DMS53 (cell line): ENCODE measurements at regions not wholly inside any gene's neighbourhood (a gene's known extent, or its start where the extent isn't known, plus 50 kb on each side); places are given as distances from the start of the nearest gene placed in this dataset.

Source experiments
- DNase-seq: peaks from one replicate; lab custom pipeline; 2025; lab: John Stamatoyannopoulos, UW

DNA sequence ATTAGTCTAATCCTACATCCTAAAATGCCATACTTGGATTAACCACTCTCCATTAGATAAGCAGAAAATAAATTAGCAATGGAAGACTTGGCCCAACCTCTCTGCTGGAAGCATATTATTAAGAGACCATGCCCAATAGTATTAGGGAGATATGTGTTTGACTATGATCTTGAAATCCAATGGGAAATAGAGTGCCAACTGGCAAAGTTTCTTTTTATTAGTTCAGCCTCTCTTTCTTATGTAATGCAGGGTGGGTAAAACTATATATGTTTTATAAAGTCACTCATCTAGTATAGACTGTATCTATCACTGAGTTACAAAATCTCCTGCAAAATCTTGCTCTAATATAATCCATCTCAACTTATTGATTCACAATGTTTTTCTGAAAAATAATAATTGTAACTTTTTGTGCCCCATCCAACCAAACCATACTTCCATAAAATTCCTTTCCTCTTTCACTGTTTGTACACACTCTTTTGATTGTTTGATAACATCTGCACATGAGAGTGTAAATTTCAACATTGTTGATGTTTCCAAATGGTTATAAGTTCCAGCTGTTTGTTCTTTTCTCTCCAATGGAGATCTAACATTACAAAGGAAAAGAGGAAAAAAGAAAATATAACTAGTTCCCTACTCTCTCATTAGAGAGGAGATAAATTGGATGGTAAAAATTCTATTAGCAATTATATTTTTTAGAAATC, 408.1 kb upstream of the ADGRL2 start:
- DNase-seq = no peak

GRCh38 chr1:81391125-81391828, 409.5 kb upstream of the ADGRL2 start:
- DNase-seq = peak; percentile 50

DNA sequence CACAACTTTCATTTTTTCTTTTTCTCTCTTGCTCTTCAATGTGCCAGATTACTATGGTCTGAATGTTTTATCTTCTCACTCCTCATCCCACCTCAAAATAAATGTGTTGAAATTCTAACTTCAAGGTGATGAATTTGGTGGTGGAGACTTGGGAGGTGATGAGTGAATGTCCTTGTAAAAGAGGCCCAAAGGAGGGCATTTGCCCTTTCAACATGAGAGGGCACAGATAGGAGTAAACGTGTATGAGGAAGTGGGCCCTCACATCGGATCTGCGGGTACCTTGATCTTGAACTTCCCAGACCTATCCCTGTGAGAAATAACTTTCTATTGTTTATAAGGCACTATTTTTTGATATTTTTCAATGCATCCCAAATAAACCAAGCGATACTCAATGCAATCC, 412.3 kb upstream of the ADGRL2 start:
- no peak for DNase-seq

DNA sequence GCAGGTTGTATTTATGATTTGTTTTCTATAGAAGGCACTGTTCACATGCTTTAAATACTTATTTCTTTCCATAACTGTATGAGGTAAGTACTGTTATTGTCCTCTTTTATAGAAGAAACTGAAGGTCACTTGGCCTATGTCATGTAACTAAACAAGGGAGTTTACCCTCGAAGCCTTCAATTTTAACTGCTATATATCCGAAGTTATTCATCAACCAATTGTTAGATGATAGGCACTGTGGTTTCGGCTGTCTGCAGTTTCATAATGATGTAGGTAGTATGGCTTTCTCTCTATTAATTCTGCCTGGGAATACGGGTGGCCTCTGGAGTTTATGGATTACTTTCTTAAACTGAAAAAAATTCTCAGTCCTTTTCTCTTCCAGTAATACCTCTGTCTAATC, 413.3 kb upstream of the ADGRL2 start:
- DNase-seq = no peak

- no peak for DNase-seq
Measured at GRCh38 chr1:81382561-81382960, 418.2 kb upstream of the ADGRL2 start.

GRCh38 chr1:81381881-81382280, 418.9 kb upstream of the ADGRL2 start:
- DNase-seq = no peak

GRCh38 chr1:81380436-81380835, 420.3 kb upstream of the ADGRL2 start:
- DNase-seq = no peak

- no peak for DNase-seq
Measured at GRCh38 chr1:81379430-81379829, 421.3 kb upstream of the ADGRL2 start.

DNA sequence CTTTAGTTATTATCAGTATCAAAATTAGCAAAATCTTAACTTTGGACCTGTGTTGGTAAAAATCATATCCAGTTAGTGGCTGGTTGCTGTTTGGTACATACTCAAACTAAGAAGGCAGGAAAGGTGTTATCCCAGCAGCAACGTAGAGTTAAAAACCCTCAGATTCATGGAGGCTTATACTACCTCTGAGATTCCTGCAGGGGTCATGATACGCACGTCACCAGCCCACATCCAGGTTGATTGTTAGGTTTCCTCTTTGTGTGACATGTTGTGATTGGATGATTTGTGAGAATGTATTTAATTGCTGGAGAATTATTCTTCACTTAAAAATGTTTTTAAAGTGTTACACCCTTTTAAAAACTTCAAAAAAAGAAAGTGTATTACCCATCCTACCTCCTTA, 423.3 kb upstream of the ADGRL2 start:
- DNase-seq = peak; percentile 21

- DNase-seq = no peak
Measured at GRCh38 chr1:81375884-81376548, 424.7 kb upstream of the ADGRL2 start.

DNA sequence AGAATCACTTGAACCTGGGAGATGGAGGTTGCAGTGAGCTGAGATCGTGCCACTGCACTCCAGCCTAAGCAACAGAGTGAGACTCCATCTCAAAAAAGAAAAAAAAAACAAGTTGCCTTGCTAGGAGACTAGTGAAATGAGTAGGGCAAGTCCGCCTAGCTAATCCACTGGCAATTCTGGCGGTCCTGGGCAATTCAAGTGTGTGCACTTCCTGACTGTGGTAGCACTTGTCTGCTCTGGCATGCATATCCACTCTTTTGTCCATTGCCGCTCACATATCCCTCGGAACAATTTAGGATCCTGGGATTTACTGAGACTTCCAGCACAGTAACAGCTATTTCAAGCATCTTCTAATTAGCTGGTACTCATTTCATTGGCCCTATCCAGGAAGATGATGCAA, 426.3 kb upstream of the ADGRL2 start:
- peak; percentile 60 for DNase-seq

DNA sequence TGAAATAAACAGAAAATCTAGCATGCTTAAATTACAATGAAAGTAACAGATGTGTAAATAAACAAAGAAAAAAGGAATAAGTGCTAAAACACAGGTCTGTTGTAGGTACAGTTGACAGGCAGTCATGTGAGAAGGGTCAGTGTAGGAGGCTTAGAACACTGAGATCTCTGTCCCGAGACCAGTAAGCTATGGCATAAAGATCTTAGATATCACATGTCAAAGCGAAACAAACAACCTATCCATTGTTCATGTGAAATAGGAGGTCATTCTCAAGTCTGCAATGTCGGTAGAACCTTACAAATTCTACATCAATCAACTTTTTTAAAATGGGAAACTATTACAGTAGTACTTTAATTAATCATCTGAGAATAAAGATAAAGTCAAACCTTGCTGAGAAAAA, 428.9 kb upstream of the ADGRL2 start:
- no peak for DNase-seq

DNA sequence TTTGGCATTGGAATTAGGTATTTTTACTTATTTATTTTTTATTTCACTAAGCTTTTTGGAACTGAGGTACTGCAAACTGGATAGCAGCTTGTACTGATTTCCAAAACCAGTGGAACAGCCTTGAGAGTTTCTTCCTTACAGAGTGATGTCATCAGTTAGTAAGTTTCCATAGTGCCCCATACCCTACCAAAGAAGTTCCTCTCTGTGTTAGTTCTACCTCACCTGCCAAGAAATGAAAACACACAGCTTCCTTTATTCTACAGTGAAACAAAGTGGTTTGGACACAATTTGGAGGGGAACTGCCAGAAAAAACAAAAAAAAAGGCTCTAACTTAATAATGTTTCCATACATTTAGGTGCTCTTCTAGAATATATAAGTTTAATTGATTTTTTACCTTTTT, 430.9 kb upstream of the ADGRL2 start:
- DNase-seq = no peak

- no peak for DNase-seq
Measured at GRCh38 chr1:81366173-81366572, 434.6 kb upstream of the ADGRL2 start.

DNA sequence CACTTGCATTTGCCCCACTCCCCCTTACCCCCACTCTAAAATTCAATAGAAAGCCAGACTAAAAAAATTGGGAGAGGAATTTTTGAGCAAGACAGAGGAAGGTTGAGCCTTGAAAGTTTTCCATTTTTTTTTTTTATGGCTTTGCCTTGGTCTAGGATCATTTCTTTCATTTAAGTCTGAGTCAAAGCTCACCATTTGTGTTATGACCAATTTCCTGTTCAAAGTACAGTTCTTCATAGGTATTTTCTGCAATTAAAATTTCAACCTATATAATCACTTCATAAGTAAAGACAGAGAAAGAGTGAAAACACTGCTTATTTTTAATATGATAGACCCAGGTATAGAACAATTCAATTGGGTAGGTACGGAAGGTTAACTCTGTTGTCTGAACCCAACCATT, 436.6 kb upstream of the ADGRL2 start:
- DNase-seq = no peak

GRCh38 chr1:81358151-81358550, 442.6 kb upstream of the ADGRL2 start:
- DNase-seq = no peak

GRCh38 chr1:81351864-81352263, 448.9 kb upstream of the ADGRL2 start:
- DNase-seq = no peak

DNA sequence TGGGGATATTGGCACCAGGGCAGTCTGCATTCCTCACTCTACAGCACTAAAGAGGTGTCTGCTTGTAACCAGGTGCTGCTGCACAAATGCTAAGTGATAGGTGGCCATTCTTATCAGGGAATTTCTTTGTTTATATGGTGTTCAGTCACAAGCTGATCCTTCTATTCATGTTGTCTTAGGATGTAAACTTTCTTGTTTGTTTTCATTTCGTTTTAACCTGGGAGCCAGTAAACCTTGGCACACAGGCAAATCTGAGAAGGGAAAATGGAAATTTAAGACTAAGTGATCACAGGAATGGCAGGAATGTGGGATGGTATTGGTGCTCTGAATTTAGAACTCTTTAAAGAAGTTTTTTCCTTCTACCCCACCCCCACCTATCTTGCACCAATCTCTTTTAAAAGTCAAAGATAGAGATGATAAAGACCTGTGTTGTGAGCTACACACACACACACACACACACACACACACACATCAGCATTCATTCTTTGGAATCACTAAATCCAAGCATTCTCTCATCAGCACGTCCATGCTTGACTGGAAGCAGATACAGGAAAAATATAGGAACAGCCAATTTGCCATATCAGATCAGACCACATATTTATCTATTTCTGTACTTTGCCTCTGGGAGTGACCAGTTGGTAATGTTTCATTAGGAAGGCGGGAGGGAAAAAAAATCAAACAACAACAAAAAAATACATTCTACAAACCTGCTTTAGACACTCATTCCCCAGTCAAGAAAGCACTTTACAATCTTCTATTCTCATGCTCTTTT, 451.4 kb upstream of the ADGRL2 start:
- DNase-seq = no peak

DNA sequence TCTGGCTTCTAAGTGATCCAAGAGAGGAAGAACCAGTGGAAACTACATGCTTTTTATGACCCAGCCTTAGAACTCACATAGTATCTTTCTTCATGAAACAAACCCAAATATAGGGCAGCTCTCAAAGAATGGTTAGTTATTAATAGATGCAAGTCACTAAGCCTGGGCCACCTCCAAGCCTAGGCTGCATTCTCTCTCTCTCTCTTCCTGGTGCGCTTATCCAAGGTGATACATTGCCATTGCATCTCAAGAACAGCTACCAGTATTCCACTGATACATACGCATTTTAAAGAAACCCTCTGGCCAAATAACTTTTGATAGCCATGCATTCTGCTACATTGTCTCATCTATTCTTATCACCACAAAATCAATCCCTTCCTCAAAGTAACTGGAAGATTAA, 455.6 kb upstream of the ADGRL2 start:
- DNase-seq = no peak

- DNase-seq = no peak
Measured at GRCh38 chr1:81340239-81340638, 460.5 kb upstream of the ADGRL2 start.

- DNase-seq = no peak
Measured at GRCh38 chr1:81337226-81337625, 463.5 kb upstream of the ADGRL2 start.

DNA sequence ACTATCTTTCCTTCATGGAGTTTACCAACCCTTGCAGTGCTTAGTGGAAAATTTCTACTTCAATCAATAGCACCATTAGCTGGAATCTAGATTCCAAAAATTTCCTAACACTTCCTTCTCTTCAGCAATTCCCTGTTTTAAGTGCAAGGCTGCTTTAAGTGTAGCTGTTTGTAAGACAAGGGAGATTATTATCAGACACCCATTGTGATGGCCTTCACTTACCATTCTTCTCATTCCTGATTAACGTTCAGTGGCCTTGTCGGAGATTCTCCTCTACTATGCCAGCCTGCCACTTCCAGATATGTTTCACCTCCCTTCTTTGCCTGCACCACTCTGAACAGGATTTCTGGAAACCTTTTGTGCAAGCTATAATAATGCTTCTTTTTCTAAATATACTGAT, 464.9 kb upstream of the ADGRL2 start:
- no peak for DNase-seq

DNA sequence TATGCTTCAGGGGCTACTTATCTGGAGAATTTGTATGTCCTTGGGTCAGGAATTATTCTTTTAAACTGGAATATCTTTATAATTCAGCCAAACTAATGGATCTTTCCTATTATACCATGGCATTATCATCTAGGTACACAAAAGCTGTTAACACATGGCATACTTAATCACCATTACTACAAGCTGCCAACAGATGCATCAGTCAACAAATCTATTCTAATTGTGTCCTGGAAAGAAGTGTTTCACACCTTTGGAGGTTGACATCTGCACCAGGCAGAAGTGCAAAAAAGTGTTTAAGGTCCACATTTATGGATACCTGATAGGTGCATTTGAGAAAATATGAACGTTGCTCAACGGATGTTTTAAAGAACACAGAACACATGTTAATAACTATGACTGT, 470.2 kb upstream of the ADGRL2 start:
- DNase-seq = no peak
